ENCODE measurements at regions not wholly inside any gene's neighbourhood (a gene's known extent, or its start where the extent isn't known, plus 50 kb on each side); places are given as distances from the start of the nearest gene placed in this dataset.

DNA sequence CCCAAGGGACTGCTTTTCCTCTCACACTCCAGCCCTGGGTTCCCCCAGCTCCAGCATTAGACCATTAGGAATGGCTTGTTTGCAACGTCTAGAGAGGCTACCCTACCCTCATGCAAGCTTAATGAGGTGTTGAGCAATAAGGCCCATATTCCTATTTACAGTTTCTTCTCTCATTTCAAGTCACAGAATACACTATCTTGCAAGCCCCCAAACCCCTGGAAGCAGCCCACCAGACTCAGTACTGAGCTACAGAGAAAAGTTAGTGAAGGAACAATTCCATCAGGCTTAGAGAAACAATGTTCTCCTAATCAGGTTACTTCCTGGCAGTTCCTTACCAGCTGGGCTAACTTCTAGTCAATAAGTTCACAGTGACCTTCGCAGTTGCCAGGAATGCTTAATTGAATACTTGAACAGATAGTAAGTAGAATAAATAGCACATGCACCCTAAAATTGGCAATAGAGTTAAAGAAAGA, 606.5 kb upstream of the NOX3 start:
- TF ChIP-seq CTCF (IDR thresholded peaks at IDR 0.05) = no peak
- TF ChIP-seq POLR2A (IDR thresholded peaks at IDR 0.05) = no peak
